Fibroblast of the conjunctiva (primary cell): ENCODE measurements at regions not wholly inside any gene's neighbourhood (a gene's known extent, or its start where the extent isn't known, plus 50 kb on each side); places are given as distances from the start of the nearest gene placed in this dataset.
"Not testable (repeated sequence)": the region's sequence is repeated elsewhere in the genome, so short reads cannot be mapped to it uniquely, and the experiment has no call there.

Experiments used
- DNase-seq: peaks from one replicate; pipeline ENCODE4 v3.0.0-alpha.2; 2010; ENCODE audit warnings: low read depth

DNA sequence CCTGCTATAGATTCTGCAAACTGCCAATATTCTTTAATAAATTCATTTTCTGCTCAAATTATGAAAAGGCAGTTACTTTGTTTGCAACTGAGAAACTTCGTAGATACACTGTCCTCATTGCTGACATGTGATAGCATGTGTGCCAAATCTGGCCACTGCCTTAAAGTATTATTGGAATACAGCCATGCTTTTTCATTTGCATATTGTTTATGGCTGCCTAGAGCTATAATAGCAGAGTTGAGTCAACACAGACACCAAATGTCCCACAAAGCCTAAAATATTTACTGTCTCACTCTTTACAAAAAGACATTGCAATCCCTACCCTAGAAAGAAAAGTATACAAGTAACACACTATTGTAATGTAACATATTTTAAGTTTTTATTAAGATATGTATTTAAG is 647.4 kb downstream of the XPNPEP1 start:
- no peak for DNase-seq

- no peak for DNase-seq
Measured at GRCh38 chr10:109274681-109275080, 648.6 kb downstream of the XPNPEP1 start.

GRCh38 chr10:109270173-109270572 is 653.1 kb downstream of the XPNPEP1 start:
- DNase-seq: no peak

DNA sequence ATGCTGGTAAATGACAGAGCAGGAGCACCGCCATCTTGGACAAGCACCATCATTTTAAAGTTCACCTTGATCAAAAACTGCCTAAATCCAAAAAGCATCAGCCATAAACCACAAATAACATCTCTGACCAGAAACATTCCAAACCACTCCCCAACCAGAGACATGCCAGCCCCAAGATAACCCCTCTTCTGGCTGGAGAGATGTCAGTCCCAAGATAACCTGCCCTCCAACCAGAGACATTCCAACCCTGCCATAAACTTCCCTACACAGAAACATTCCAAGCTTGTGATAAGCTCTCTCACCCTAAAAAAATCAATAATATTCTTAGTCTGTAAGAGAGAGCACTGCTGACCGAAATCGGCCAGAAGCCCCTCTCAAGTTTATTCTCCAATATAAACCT is 659.3 kb downstream of the XPNPEP1 start:
- DNase-seq: no peak

DNA sequence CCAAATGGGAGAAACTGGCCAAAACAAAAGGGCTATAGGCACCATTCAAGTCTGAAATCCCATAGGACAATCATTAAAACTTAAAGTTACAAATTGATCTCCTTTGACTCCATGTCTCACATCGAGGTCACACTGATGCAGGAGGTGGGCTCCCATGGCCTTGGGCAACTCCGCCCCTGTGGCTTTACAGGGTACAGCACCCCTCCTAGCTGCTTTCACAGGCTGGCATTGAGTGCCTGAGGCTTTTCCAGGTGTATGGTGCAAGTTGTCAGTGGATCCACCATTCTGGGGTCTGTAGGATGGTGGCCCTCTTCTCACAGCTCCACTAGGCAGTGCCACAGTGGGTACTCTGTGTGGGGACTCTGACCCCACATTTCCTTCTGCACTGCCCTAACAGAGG is 662.1 kb downstream of the XPNPEP1 start:
- no peak for DNase-seq

DNA sequence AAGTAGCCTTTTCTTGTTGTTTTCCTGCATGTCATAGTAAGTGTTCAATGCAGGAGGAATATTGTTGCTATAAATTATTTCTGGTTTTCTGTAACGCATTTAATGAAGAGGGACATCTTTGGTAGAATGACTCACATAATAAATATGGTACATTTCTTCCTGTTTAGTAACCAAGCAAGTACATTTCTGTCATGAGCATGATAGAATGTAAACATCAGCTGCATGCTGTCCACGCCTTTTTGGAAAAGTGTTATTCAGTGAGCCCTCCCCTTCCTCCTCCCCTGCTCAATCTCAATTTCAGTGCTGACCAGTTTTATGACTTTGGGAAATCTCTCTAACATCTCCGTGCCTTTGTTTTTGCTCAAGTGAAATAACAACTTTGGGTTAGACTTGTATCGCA is 664.0 kb downstream of the XPNPEP1 start:
- DNase-seq: peak; percentile 22

DNA sequence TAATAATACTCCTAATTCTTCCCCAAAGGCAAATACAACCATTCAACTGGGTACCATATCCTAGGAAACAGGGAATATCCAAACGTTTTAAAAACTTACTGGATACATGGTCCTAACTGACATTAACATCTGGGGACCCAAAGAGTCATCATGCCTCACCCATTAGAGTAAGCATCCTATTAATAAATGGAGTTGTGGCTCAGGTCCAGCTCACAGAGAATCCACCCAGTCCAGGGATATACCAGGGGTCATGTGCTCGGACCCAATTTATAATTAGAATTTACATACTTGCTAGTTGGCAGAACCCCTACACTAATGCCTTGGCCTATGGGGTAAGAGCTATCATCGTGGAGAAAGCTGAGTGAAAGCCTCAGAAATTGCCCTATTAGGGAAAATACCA is 670.0 kb downstream of the XPNPEP1 start:
- DNase-seq: no peak

- DNase-seq: no peak
Measured at GRCh38 chr10:109250152-109250551, 673.2 kb downstream of the XPNPEP1 start.

GRCh38 chr10:109247814-109248213 is 675.5 kb downstream of the XPNPEP1 start:
- DNase-seq: no peak

DNA sequence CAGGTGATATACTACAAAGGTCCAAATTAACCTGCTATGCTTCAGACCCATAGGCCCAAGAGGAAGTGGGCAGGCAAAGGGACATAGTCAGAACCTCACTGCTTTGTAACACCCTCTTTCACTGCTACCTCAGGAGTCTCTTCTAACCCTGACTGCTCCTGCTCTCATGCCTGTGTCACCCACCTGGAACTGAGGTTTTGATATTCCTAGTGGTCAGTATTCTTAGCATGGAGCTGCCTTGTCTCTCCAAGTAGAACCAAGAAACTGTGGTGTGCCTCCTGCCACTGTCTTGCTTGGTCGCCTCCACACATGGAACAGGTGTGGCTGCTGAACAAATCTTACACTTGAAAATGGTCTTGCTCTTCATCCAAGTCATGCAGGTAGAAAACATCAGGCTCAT is 677.5 kb downstream of the XPNPEP1 start:
- no peak for DNase-seq

DNA sequence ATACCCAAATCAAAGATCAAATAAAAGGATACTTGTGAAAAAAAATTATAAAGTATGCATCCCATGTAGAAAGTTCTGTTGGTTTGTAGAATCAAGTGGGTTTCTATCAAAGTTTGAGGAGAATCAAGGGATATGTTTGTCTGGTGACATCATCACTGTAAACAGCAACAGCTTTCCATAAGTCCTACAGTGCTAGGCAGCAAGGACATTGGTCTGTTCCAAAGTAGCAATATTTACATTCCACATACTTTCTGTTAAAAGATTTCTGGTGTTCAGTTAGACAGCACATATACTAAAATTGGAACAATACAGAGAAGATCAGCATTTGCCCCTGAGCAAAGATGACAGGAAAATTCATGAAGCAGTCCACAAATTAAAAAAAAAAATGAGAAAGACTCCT is 683.9 kb downstream of the XPNPEP1 start:
- DNase-seq: no peak

DNA sequence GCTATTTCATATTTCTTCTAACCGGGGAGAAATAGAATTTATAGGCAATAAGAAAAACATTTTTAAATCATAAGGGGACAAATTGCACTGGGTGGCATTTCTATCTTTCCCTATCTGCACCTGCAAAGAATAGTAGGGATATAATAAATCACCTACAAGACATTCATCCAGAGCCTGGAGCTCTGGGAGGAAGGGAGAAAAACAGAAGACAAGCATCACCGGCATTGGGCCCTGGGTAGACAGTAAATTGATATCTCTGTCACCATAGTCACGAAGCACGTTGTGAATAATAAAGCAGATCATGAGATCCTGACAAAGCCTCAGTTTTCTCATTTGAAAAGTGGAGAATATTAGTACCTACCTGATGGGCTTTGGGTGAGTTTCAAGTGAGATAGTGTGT is 685.6 kb downstream of the XPNPEP1 start:
- no peak for DNase-seq

DNA sequence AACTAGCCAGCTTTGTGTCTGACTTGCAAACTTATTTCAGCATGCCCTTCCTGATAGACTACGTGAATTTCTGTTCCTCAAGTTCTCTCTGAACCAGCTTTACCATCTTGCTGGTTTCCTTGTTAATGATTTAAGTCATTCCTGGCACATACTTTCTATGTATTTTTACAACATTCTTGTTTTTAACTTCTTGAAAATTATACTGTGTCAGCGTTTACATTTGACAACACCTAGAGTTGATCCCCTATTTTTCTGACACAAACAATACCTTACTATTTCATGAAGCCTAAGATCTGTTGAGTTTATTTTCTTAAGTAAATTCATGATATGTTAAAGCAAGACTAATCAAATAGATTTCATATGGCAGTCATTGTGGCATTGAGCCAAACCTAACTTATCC is 686.3 kb downstream of the XPNPEP1 start:
- DNase-seq: no peak

- not testable (repeated sequence) for DNase-seq
Measured at GRCh38 chr10:109223533-109223932, 699.8 kb downstream of the XPNPEP1 start.

GRCh38 chr10:109219935-109220605 is 703.2 kb downstream of the XPNPEP1 start:
- no peak for DNase-seq

DNA sequence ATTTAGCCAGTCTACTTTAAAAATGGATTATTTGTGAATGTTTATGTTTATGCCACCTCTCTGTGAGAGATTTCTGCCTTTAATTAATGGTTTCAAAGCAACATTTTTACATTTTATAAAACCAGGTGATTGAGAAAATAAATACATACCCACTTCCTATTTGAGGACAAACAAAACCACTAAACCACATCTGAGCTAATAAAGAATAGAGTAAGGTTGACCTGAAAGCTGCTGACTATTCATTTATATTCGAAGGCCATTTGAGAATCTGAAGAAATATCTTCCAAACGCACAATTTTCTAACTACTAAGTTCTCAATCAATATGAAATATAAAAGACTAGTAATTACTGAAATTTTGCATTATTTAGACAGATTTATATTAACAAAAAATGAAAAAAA is 705.1 kb downstream of the XPNPEP1 start:
- DNase-seq: no peak

DNA sequence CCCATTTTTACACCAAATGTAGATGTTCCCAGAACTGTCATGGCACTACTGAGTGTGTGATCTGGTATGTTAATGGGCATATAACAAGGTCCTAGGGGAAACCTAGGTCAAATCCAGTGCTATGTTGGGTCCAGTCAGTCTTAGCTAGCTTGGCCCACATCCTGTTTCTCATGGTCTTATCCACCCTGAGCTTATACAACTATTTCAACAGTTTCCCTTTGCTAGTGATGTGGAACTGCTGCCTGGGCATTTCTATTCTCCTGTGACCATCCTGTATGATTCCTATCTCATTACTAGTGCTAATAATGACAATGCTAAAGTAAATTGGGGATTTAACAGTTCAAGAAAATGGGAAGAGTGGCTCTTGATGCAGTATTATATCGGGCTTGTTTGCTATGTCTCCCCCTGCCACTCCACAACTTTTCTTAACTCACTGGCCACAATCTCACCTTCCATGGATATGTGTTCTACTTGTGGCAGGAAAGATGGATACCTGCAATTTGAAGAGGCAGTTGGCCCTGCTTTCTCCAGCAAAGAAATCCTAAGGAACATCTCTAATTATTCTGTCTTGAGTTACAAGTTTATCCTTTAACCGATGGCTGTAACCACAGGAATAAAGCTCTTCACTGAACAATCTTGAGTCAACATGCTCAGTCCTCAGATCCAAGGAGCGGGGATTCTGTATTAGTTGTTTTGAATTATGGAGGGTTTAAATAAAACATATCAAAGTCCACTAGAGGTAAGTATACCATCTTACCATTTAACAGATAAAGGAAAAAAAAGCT is 707.8 kb downstream of the XPNPEP1 start:
- DNase-seq: no peak

DNA sequence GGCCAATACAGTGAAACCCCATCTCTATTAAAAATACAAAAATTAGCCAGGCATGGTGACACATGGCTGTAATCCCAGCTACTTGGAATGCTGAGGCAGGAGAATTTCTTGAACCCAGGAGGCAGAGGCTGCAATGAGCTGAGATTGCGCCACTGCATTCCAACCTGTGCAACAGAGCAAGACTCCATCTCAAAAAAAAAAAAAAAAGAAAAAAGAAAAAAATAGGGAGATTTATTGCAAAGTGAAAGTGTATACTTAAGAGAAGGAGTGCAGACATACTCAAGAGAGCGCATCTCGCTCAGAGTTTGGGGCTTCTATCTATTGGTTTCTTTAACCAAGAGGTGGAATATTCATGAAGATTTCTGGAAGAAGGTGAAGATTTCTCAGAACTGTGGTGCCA is 708.4 kb downstream of the XPNPEP1 start:
- DNase-seq: not testable (repeated sequence)

- no peak for DNase-seq
Measured at GRCh38 chr10:109207361-109207760, 716.0 kb downstream of the XPNPEP1 start.

DNA sequence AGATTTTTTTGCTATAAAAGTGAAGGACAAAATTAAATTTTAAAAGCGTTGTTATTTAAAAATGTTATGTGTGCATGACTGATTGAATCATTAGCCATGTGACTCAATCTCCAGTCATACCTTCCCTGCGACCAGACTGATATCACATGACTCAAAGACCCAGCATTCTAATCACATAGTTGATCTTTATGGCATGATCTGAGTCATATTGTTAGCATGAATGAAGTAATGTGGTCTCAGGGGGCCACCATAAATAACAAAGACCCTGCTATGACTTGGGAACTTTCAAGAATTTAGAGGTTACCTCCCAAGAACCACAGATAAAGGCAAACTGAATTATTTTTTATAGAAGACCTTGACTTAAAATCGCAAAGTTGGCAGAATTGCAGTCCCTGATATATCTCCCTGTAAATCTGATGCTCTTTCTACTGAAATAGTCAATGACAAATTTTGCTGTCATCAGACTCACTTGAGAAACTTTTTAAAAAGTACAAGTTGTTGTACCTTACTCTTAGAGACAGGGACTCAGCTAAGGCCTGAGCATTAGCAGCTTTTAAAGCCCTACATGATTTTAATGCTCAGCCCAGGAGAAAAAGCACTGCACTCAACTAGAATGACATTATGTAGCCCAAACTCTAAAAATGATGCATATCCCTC is 717.3 kb downstream of the XPNPEP1 start:
- DNase-seq: peak; percentile 14

- peak; percentile 16 for DNase-seq
Measured at GRCh38 chr10:109203646-109204353, 719.5 kb downstream of the XPNPEP1 start.

DNA sequence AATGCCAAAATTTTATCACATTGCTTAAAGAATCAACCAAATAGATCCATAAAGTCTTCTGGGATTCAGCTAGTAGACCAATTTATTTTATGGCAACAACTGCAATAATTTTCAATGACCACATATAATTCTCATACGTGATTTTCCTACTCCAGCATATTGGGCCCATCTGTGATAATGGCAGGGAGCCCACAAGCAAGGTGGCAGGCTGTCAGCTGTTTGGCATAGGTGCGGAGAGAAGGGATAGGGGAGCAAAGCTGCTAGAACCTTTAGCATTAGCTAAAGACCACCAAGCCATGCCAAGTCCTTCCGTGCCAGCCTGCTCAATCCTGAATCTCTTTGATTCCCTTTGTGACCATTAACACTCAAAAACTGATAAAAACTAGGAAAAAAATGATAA is 721.2 kb downstream of the XPNPEP1 start:
- DNase-seq: no peak

GRCh38 chr10:109200646-109201045 is 722.7 kb downstream of the XPNPEP1 start:
- no peak for DNase-seq
